NB4 (cell line): ENCODE measurements at regions not wholly inside any gene's neighbourhood (a gene's known extent, or its start where the extent isn't known, plus 50 kb on each side); places are given as distances from the start of the nearest gene placed in this dataset.

Experiments used
- DNase-seq: peaks from one replicate; pipeline ENCODE4 v3.0.0; 2010; ENCODE audit warnings: low read depth
- H3K4me3 ChIP-seq: one replicate; pipeline ENCODE4 v1.5.1; 2011; ENCODE audit warnings: mild to moderate bottlenecking, low read depth, low read length, moderate library complexity
- CTCF ChIP-seq: IDR thresholded peaks from one replicate; pipeline ENCODE4 v1.5.1; 2012; ENCODE audit warnings: low read depth, low read length
- MAX ChIP-seq: IDR thresholded peaks from 2 replicates; pipeline ENCODE4 v1.6.1; 2011; ENCODE audit warnings: low read depth, low read length
- MYC ChIP-seq: IDR thresholded peaks from 2 replicates; pipeline ENCODE4 v1.6.1; 2011; ENCODE audit warnings: low read depth, low read length
- POLR2A ChIP-seq: IDR thresholded peaks from 2 replicates; pipeline ENCODE4 v1.6.1; 2011; ENCODE audit warnings: mild to moderate bottlenecking; ENCODE audit not compliant: insufficient read length; ENCODE audit errors: extremely low read depth

GRCh38 chr1:96362623-96363022 is 359.0 kb upstream of the PTBP2 start:
- TF ChIP-seq POLR2A: no peak
- TF ChIP-seq MAX: no peak
- TF ChIP-seq MYC: no peak
- TF ChIP-seq CTCF: no peak
- peak; percentile 93 for DNase-seq
- no peak overlapping the region for H3K4me3 ChIP-seq

- TF ChIP-seq CTCF: no peak
- no peak for TF ChIP-seq POLR2A
- no peak for TF ChIP-seq MAX
- TF ChIP-seq MYC: no peak
- no peak overlapping the region for H3K4me3 ChIP-seq
- DNase-seq: no peak
These were observed 357.8 kb upstream of the PTBP2 start for GRCh38 chr1:96363826-96364225.

GRCh38 chr1:96364576-96364975 is 357.0 kb upstream of the PTBP2 start:
- no peak for DNase-seq
- no peak overlapping the region for H3K4me3 ChIP-seq
- TF ChIP-seq MAX: no peak
- TF ChIP-seq CTCF: no peak
- TF ChIP-seq POLR2A: no peak
- TF ChIP-seq MYC: no peak

- TF ChIP-seq MAX: no peak
- no peak for TF ChIP-seq MYC
- no peak for TF ChIP-seq CTCF
- no peak for TF ChIP-seq POLR2A
- no peak overlapping the region for H3K4me3 ChIP-seq
- no peak for DNase-seq
These were observed 356.5 kb upstream of the PTBP2 start for GRCh38 chr1:96365076-96365475.

- no peak for DNase-seq
These were observed 355.8 kb upstream of the PTBP2 start for GRCh38 chr1:96365596-96366390.

More at GRCh38 chr1:96365596-96366390, 355.8 kb upstream of the PTBP2 start:
- no peak overlapping the region for H3K4me3 ChIP-seq
- TF ChIP-seq MAX (no peak), MYC (no peak), POLR2A (no peak), CTCF (no peak)
